Thoracic aorta (tissue), 2 donors: ENCODE measurements at regions not wholly inside any gene's neighbourhood (a gene's known extent, or its start where the extent isn't known, plus 50 kb on each side); places are given as distances from the start of the nearest gene placed in this dataset.
"Not testable (repeated sequence)": the region's sequence is repeated elsewhere in the genome, so short reads cannot be mapped to it uniquely, and the experiment has no call there.

Experiments used
- ATAC-seq: fragments of 150-250 bp; one replicate; pipeline ENCODE4 v1.8.0; 2017; ENCODE audit warnings: low read depth; ENCODE audit not compliant: insufficient number of reproducible peaks, low FRiP score
- DNase-seq: peaks from one replicate; pipeline ENCODE4 v3.0.0-alpha.2; 2020; ENCODE audit warnings: low spot score
- H3K27ac ChIP-seq, 2 donors: fragments of 200-600 bp; sonication (generic); 1 replicate in 1 of 2; 2 replicates in 1 of 2; pipeline ENCODE4 v1.5.1; 2016; ENCODE audit warnings: mild to moderate bottlenecking in 2 of 2, moderate library complexity in 2 of 2
- H3K27me3 ChIP-seq: fragments of 200-600 bp; sonication (generic); replicated peaks from 2 replicates; pipeline ENCODE4 v1.6.0; 2016; ENCODE audit warnings: mild to moderate bottlenecking; ENCODE audit not compliant: insufficient read depth
- H3K36me3 ChIP-seq: fragments of 200-600 bp; sonication (generic); one replicate; pipeline ENCODE4 v1.5.1; 2016
- H3K4me1 ChIP-seq, 2 donors: fragments of 200-600 bp; sonication (generic); 1 replicate in 1 of 2; 2 replicates in 1 of 2; pipeline versions ENCODE4 v1.5.1 to v1.6.0; 2016; ENCODE audit warnings: low read depth in 2 of 2, mild to moderate bottlenecking in 1 of 2; ENCODE audit not compliant: control insufficient read depth in 1 of 2
- H3K4me3 ChIP-seq: fragments of 200-600 bp; sonication (generic); 2 replicates; pipeline ENCODE4 v1.5.1; 2016; ENCODE audit warnings: mild to moderate bottlenecking
- H3K9me3 ChIP-seq: fragments of 200-600 bp; sonication (generic); 2 replicates; pipeline ENCODE4 v1.5.1; 2016
- TF ChIP-seq, protein P1 (sequence below): fragments of 200-600 bp; sonication (generic); IDR thresholded peaks from one replicate; pipeline ENCODE4 v1.5.1; 2019; ENCODE audit warnings: antibody characterized with exemption

DNA sequence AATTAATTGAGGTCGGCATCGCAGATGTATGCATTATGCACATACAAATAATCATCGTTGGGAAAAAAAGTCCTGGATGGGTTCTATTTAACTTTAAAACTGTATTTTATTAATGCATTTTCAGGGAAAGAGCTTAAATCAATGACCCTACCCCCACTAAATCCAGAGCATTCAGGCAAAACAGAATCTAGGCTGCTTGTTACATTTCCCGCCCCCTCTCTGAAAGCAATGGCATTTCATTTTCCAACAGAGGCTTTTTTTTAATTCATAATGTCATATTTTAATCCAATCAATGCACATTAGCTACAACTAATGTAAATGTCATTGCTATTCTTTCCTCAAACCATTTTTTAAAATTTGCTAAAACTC, 117.4 kb upstream of the GRIA1 start:
- H3K27me3 ChIP-seq = no peaks in the 10 kb centered on the region
- no peak overlapping the region for H3K4me3 ChIP-seq
- TF ChIP-seq, protein P1, sequence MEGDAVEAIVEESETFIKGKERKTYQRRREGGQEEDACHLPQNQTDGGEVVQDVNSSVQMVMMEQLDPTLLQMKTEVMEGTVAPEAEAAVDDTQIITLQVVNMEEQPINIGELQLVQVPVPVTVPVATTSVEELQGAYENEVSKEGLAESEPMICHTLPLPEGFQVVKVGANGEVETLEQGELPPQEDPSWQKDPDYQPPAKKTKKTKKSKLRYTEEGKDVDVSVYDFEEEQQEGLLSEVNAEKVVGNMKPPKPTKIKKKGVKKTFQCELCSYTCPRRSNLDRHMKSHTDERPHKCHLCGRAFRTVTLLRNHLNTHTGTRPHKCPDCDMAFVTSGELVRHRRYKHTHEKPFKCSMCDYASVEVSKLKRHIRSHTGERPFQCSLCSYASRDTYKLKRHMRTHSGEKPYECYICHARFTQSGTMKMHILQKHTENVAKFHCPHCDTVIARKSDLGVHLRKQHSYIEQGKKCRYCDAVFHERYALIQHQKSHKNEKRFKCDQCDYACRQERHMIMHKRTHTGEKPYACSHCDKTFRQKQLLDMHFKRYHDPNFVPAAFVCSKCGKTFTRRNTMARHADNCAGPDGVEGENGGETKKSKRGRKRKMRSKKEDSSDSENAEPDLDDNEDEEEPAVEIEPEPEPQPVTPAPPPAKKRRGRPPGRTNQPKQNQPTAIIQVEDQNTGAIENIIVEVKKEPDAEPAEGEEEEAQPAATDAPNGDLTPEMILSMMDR = no peak
- no peak for DNase-seq
- H3K4me1 ChIP-seq = no peaks in the 10 kb centered on the region
- ATAC-seq = no peak
- H3K9me3 ChIP-seq = no peaks in the 10 kb centered on the region
- H3K36me3 ChIP-seq = no peaks in the 10 kb centered on the region
- H3K27ac ChIP-seq = no peak overlapping the region

DNA sequence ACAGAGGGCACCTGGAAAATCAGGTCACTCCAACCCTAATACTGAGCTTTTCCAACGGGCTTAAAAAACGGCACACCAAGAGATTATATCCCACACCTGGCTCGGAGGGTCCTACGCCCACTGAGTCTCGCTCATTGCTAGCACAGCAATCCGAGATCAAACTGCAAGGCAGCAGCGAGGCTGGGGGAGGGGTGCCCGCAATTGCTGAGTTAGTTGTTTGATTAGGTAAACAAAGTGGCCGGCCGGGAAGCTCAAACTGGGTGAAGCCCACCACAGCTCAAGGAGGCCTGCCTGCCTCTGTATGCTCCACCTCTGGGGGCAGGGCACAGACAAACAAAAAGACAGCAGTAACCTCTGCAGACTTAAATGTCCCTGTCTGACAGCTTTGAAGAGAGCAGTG, 108.8 kb upstream of the GRIA1 start:
- not testable (repeated sequence) for H3K4me3 ChIP-seq

DNA sequence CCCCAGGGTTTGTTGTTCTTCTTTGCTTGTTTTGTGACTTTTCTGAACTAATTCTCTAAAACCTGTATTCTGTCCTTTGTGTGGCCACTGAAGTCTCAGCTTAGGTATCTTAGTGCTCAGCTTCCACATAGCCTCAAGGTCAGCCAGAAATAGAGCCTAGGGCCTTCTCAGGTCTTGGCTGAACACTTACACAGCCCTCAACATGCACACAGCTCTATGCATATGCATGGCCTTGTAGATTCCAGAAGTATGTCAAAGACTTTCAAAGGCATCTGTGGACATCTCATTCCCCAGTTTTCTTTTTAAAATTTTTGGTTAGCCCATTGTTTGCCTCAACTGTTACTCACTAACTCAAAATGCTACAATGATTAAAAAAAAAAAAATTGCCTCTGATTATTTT, 99.9 kb upstream of the GRIA1 start:
- Histone ChIP-seq H3K27ac (peak overlapping the region in 1 of 2 donors; percentile 23), H3K9me3 (no peaks in the 10 kb centered on the region), H3K27me3 (no peaks in the 10 kb centered on the region), H3K36me3 (no peaks in the 10 kb centered on the region), H3K4me1 (peaks cover 3 to 12% of the 10 kb centered on the region in 2 donors), H3K4me3 (no peak overlapping the region)
- TF ChIP-seq, protein P1 = no peak
- no peak for ATAC-seq
- no peak for DNase-seq

More for the DNA sequence above, 108.8 kb upstream of the GRIA1 start:
- H3K36me3 ChIP-seq, H3K27me3 ChIP-seq, DNase-seq, H3K9me3 ChIP-seq, ATAC-seq, H3K27ac ChIP-seq, H3K4me1 ChIP-seq: not testable (repeated sequence)

DNA sequence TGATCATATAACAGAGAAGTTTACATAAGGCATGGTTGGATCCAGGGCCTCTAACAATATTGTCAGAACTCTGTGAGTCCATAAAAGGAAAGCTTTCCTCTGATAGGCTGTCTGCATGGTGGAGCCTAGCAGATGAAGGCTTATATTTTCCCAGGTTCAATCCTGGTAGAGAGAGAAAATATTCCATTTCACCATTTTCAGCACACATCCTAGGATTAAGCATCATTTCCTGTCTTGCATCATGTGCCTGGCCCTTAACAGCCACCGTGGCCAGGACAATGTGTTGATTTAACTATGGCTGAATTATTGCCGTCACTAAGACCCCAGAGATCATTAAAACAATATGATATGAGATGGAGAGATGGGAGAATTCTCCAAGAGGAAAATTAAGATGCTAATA, 90.9 kb upstream of the GRIA1 start:
- no peak overlapping the region for H3K4me3 ChIP-seq
- TF ChIP-seq, protein P1 = no peak
- DNase-seq = no peak
- no peaks in the 10 kb centered on the region for H3K9me3 ChIP-seq
- peaks cover 4 to 23% of the 10 kb centered on the region in 2 donors for H3K4me1 ChIP-seq
- peak overlapping the region; percentile 46 to 76 for H3K27ac ChIP-seq
- no peaks in the 10 kb centered on the region for H3K27me3 ChIP-seq
- H3K36me3 ChIP-seq = no peaks in the 10 kb centered on the region
- peak; percentile 72 for ATAC-seq

DNA sequence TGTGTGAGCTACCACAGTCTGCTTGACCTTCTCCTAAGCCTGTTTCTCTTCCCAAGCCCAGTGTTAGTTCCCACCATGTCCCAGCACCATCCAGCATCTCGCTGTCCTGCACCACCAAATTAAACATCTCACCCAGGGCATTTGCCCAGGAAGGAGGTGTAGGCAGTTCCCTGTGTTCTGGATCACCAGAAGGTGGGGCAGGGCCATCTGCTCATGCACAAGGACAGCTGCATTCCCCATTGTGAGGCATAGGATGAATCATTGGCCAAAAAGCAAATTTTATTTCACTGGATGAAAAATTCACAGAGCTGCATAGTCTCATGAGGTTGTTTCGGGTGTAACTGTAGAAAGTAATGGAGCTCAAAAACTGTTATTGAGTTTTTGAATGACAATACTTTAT, 89.5 kb upstream of the GRIA1 start:
- Histone ChIP-seq H3K27ac (no peak overlapping the region), H3K4me1 (peaks cover 4 to 23% of the 10 kb centered on the region in 2 donors), H3K9me3 (no peaks in the 10 kb centered on the region), H3K4me3 (no peak overlapping the region), H3K36me3 (no peaks in the 10 kb centered on the region), H3K27me3 (no peaks in the 10 kb centered on the region)
- DNase-seq (no peak), ATAC-seq (no peak)
- TF ChIP-seq, protein P1 = no peak

DNA sequence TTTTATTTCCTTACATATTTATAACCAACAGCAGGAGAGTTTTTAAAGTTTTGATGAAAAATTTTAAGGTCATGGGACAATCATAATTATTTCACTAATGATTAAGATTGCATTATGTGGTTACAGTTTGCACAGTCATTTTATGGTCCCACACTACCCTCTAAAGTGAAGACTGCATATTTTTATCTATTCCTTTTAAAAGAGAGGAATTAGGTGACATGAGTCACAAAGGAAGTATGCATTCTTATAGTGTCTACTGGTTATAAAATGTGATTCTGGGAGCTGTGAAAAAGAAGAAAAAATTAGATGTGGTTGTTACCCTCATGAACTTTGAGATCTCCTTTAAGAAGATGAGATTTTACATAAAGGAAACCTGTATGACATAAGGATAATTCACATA, 87.9 kb upstream of the GRIA1 start:
- peaks cover 4 to 23% of the 10 kb centered on the region in 2 donors for H3K4me1 ChIP-seq
- TF ChIP-seq, protein P1 = no peak
- H3K9me3 ChIP-seq = no peaks in the 10 kb centered on the region
- ATAC-seq = no peak
- H3K36me3 ChIP-seq = no peaks in the 10 kb centered on the region
- H3K4me3 ChIP-seq = no peak overlapping the region
- no peak for DNase-seq
- H3K27me3 ChIP-seq = no peaks in the 10 kb centered on the region
- no peak overlapping the region for H3K27ac ChIP-seq
